ENCODE measurements at regions not wholly inside any gene's neighbourhood (a gene's known extent, or its start where the extent isn't known, plus 50 kb on each side); places are given as distances from the start of the nearest gene placed in this dataset.

DNA sequence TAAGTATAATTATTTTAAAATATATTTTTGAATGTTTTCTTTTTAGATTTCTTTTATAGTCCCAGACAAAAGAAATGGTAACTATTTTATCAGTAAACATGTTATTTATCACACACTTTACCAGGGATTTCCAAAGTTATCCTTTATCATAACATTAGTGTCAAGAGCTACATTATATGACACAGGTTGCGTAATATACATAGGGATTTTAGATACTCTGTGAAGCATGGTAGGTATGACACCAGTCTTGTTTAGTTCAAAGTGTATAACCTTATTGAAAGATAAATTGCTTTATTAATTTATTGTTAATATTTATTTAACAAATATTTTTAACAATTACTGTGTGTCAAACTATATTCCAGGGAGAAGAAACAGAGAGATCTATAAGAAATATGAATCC, 163.3 kb upstream of the PABPC4L start:
- H3K4me3 ChIP-seq (ENCODE audit: low read length), result no peak overlapping the region
- no peak for DNase-seq (ENCODE audit: low read depth, low spot score)

DNA sequence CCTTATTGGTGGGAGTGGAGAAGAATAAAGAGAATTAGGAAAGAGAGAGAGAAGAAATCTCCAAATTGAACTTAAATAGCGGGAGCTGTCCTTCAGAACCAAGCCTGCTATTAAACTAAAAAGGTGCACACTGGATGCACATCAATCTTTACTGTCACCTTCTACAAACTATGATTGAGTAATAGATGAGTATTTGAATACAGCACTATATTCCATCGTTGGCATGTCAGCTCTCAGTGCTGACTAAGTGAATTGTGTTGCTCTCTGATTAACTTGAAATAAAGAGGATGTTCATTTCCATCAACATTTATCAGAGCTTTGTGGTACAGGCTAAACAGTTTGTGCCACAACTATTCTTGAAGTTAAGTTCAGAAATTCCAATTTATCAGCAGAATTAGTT, 143.7 kb upstream of the PABPC4L start:
- H3K4me3 ChIP-seq (ENCODE audit: low read length), result no peak overlapping the region
- no peak for DNase-seq (ENCODE audit: low read depth, low spot score)

DNA sequence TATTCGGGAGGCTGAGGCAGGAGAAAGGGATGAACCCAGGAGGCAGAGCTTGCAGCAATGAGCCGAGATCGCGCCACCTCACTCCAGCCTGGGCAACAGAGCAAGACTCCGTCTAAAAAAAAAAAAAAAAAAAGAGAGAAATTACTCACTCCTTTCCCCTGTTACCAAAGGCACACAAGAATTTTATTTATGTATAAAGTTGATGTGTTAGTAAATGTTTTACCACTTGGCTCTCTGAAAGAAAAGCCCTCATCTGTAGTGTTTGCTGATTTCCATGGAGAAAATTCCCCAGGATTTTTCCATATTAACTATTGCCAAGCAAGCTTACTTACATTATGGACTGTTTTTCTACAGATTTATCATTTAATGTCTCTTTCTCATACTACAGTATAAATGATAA, 142.1 kb upstream of the PABPC4L start:
- no peak overlapping the region for H3K4me3 ChIP-seq (ENCODE audit: low read length)
- no peak for DNase-seq (ENCODE audit: low read depth, low spot score)

GRCh38 chr4:134343081-134343480, 141.5 kb upstream of the PABPC4L start:
- no peak overlapping the region for H3K4me3 ChIP-seq (ENCODE audit: low read length)

GRCh38 chr4:134337574-134337973, 136.0 kb upstream of the PABPC4L start:
- H3K4me3 ChIP-seq (ENCODE audit: low read length), result no peak overlapping the region
- DNase-seq (ENCODE audit: low read depth, low spot score), result no peak

More at GRCh38 chr4:134343081-134343480, 141.5 kb upstream of the PABPC4L start:
- DNase-seq (ENCODE audit: low read depth, low spot score), result no peak

- DNase-seq (ENCODE audit: low read depth, low spot score), result no peak
- no peak overlapping the region for H3K4me3 ChIP-seq (ENCODE audit: low read length)
Observed at GRCh38 chr4:134328741-134329140, 127.2 kb upstream of the PABPC4L start.

GRCh38 chr4:134327274-134328122, 125.9 kb upstream of the PABPC4L start:
- DNase-seq (ENCODE audit: low read depth, low spot score), result no peak
- no peak overlapping the region for H3K4me3 ChIP-seq (ENCODE audit: low read length)

DNA sequence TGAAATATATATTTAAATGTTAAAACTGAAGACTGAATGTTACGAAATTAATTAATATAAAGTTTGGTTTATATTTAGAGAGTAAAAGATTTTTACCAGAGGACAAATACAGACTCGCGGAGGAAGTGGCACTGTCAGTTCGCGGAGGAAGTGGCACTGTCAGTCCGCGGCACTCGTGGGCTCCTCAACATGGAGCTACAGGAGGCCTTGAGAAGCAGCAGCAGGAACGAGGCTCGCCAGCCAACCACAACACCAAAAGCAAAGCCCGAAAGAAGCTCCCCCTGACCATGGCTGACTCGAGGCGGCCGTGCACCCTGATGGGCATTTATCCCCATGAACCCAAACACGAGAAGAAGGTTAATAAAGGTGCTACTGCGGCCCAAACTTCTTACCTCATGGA, 125.3 kb upstream of the PABPC4L start:
- no peak overlapping the region for H3K4me3 ChIP-seq (ENCODE audit: low read length)
- DNase-seq (ENCODE audit: low read depth, low spot score), result no peak

DNA sequence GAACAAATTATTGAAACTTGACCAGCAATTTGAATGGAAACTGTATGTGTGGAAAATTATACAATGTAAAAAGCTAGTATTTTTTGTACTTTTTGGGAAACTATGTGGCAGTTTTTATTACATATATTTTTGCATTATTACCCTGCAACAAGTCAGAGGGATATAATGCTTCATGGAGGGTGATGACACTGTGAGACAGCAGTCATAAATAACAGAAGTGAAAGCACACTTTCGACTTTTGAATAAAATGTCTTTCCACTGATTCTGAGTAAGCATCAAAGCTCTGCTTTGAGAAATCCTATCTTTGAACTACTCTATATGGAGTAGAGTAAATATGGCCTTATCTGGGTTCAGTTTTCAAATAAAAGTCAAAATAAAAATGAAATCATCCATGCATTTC, 122.6 kb upstream of the PABPC4L start:
- no peak overlapping the region for H3K4me3 ChIP-seq (ENCODE audit: low read length)
- DNase-seq (ENCODE audit: low read depth, low spot score), result no peak

DNA sequence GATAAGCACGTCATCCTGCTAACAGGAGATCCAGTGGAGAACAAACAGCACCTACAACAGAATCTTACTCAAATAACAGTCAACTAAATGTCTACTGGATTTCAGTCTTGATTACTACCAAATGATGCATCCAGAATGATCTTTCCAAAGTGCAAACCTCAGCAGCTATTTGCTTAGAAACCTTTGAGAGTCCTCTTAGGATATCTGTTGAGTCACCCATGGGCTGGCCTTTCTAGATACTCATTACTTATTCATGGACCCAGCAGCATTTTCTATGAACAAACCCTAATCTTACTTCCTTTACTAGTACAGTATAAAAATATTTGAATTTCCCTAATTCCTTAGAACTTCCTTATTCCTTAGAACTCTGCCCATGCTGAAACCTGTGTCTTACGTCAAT, 118.5 kb upstream of the PABPC4L start:
- DNase-seq (ENCODE audit: low read depth, low spot score), result no peak
- H3K4me3 ChIP-seq (ENCODE audit: low read length), result no peak overlapping the region

- H3K4me3 ChIP-seq (ENCODE audit: low read length), result no peak overlapping the region
- DNase-seq (ENCODE audit: low read depth, low spot score), result no peak
Observed at GRCh38 chr4:134313591-134313990, 112.0 kb upstream of the PABPC4L start.

- H3K4me3 ChIP-seq (ENCODE audit: low read length), result no peak overlapping the region
- DNase-seq (ENCODE audit: low read depth, low spot score), result no peak
Observed at GRCh38 chr4:134309715-134310114, 108.1 kb upstream of the PABPC4L start.

DNA sequence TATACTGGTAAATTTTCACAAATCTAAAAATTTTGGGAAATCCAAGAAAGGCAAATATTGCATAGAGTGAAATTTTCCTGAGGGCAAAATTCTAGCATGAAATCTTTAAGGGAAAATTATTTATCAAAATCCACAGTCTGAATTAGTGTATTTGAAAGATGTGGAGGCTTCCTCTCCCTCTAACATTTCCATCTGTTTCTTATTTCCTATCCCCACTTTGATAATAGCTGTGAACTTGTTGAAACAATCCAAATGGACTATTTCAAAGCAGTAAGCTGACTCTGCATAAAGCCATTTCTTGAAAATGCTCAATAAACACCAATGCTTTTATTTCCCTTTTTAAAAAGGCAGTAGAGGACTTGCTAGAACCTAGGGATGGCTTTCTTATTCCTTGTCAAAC, 107.3 kb upstream of the PABPC4L start:
- DNase-seq (ENCODE audit: low read depth, low spot score), result no peak

DNA sequence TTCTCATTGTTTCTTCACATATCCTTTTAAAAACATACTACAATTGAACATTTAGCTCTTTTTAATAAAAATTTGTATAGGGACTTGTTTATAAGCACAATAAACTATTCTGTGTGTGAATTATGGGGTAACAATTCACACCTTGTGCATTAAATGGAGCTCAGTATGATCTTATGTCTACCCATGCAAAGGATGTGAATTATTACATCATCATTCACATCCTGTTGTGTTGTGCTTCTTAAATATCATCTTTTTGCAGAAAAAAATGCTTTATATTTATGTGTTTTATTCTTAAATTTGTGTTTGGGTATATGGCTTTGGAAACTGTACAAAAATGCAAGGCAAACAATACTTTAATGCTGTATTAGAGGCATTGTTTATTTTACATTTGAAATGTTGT, 96.7 kb upstream of the PABPC4L start:
- DNase-seq (ENCODE audit: low read depth, low spot score), result no peak
- H3K4me3 ChIP-seq (ENCODE audit: low read length), result no peak overlapping the region

More for the DNA sequence above, 107.3 kb upstream of the PABPC4L start:
- H3K4me3 ChIP-seq (ENCODE audit: low read length), result no peak overlapping the region

GRCh38 chr4:134297765-134298164, 96.2 kb upstream of the PABPC4L start:
- DNase-seq (ENCODE audit: low read depth, low spot score), result no peak
- no peak overlapping the region for H3K4me3 ChIP-seq (ENCODE audit: low read length)

DNA sequence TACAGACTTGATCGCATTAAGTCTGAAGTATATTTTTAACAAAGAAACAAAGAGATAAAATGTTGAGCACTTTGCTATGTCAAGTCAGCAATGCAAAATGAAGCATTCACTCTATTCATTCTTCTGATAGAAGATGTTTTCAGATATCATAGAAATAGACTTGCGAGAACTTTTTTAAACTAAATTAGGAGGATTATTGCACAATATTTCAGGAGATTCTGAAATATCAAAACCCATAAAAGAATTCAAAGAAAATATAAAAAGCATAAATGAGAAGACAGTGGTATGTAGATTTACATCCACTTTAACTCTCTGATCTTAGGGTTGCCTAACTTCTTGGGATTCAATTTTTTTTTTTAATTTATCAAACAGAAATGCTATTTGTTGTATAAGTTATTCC, 81.1 kb upstream of the PABPC4L start:
- no peak overlapping the region for H3K4me3 ChIP-seq (ENCODE audit: low read length)
- no peak for DNase-seq (ENCODE audit: low read depth, low spot score)

GRCh38 chr4:134278675-134279074, 77.1 kb upstream of the PABPC4L start:
- H3K4me3 ChIP-seq (ENCODE audit: low read length), result no peak overlapping the region
- DNase-seq (ENCODE audit: low read depth, low spot score), result no peak

DNA sequence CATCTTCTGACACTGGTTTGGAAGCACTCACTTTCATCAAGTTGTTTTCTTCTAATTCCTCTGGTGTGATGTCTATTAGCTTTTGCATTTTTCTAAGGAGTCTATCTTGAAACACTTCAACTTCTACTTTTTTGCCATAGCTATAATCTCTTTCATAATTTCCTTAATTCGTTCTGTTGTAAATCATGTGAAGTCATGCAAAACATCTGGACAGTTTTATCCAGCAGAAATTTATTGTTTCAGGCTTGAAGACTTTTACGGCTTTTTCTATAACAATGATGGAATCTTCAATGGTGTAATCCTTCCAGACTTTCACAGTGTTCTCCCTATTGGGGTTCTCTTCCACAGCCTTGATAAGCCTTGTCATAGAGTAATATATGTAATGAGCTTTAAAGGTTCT, 74.9 kb upstream of the PABPC4L start:
- H3K4me3 ChIP-seq (ENCODE audit: low read length), result no peak overlapping the region
- no peak for DNase-seq (ENCODE audit: low read depth, low spot score)

DNA sequence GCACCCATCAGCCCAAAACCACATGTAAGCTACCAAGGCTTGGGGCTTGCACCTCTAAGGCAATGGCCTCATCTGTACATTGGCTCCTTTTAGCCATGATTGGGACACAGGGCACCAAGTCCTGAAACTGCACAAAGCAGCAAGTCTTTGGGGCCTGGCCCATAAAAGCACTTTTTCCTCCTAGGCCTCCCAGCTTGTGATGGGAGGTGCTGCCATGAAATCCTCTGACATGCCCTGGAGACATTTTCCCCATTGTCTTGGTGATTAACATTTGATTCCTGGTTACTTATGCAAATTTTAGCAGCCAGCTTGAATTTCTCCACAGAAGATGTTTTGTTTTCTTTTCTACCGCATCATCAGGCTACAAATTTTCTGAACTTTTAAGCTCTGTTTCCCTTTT, 58.5 kb upstream of the PABPC4L start:
- no peak for DNase-seq (ENCODE audit: low read depth, low spot score)

More for the DNA sequence above, 58.5 kb upstream of the PABPC4L start:
- no peak overlapping the region for H3K4me3 ChIP-seq (ENCODE audit: low read length)

Data from Jurkat, Clone E6-1 (cell line).